IPS DF 4.7 (cell line): ENCODE measurements at regions not wholly inside any gene's neighbourhood (a gene's known extent, or its start where the extent isn't known, plus 50 kb on each side); places are given as distances from the start of the nearest gene placed in this dataset.

Source experiments
- DNase-seq: peaks from one replicate; pipeline ENCODE4 v3.0.0-alpha.2; 2013; ENCODE audit warnings: low spot score; ENCODE audit errors: extremely low read depth

- DNase-seq = no peak
Measured at GRCh38 chr2:160672211-160672610, 178.6 kb upstream of the RBMS1 start.

- no peak for DNase-seq
Measured at GRCh38 chr2:160674146-160674750, 180.6 kb upstream of the RBMS1 start.

GRCh38 chr2:160679686-160680085 is 186.1 kb upstream of the RBMS1 start:
- DNase-seq = no peak

- DNase-seq = no peak
Measured at GRCh38 chr2:160680294-160680693, 186.7 kb upstream of the RBMS1 start.

- DNase-seq = no peak
Measured at GRCh38 chr2:160680974-160681373, 187.4 kb upstream of the RBMS1 start.

- DNase-seq = no peak
Measured at GRCh38 chr2:160683206-160683605, 189.6 kb upstream of the RBMS1 start.

GRCh38 chr2:160687629-160688028 is 194.0 kb upstream of the RBMS1 start:
- no peak for DNase-seq

- DNase-seq = no peak
Measured at GRCh38 chr2:160689441-160689840, 195.8 kb upstream of the RBMS1 start.

- no peak for DNase-seq
Measured at GRCh38 chr2:160694221-160694620, 200.6 kb upstream of the RBMS1 start.

GRCh38 chr2:160694631-160695030 is 201.0 kb upstream of the RBMS1 start:
- no peak for DNase-seq

GRCh38 chr2:160695402-160696086 is 201.9 kb upstream of the RBMS1 start:
- no peak for DNase-seq

GRCh38 chr2:160696087-160696452 is 202.5 kb upstream of the RBMS1 start:
- DNase-seq = no peak

GRCh38 chr2:160697817-160698216 is 204.2 kb upstream of the RBMS1 start:
- DNase-seq = no peak

GRCh38 chr2:160700021-160700814 is 206.6 kb upstream of the RBMS1 start:
- no peak for DNase-seq

- DNase-seq = no peak
Measured at GRCh38 chr2:160701822-160702221, 208.2 kb upstream of the RBMS1 start.

- no peak for DNase-seq
Measured at GRCh38 chr2:160702754-160703153, 209.1 kb upstream of the RBMS1 start.

GRCh38 chr2:160703648-160704585 is 210.3 kb upstream of the RBMS1 start:
- DNase-seq = peak; percentile 14

GRCh38 chr2:160715428-160715827 is 221.8 kb upstream of the RBMS1 start:
- DNase-seq = no peak

- no peak for DNase-seq
Measured at GRCh38 chr2:160719116-160719515, 225.5 kb upstream of the RBMS1 start.

GRCh38 chr2:160720098-160720497 is 226.5 kb upstream of the RBMS1 start:
- DNase-seq = no peak
